HG02571 (cell line): ENCODE measurements at regions not wholly inside any gene's neighbourhood (a gene's known extent, or its start where the extent isn't known, plus 50 kb on each side); places are given as distances from the start of the nearest gene placed in this dataset.

Experiments used
- ATAC-seq: cut with Tn5 transposase; IDR thresholded peaks from one replicate; pipeline ENCODE4 v1.9.1; 2021; ENCODE audit warnings: mild to moderate bottlenecking, moderate library complexity; ENCODE audit not compliant: unreplicated experiment

- ATAC-seq, result no peak
These were observed 412.2 kb upstream of the TSHZ3 start for GRCh38 chr19:31761281-31761913.

- no peak for ATAC-seq
These were observed 421.0 kb upstream of the TSHZ3 start for GRCh38 chr19:31770223-31770622.

DNA sequence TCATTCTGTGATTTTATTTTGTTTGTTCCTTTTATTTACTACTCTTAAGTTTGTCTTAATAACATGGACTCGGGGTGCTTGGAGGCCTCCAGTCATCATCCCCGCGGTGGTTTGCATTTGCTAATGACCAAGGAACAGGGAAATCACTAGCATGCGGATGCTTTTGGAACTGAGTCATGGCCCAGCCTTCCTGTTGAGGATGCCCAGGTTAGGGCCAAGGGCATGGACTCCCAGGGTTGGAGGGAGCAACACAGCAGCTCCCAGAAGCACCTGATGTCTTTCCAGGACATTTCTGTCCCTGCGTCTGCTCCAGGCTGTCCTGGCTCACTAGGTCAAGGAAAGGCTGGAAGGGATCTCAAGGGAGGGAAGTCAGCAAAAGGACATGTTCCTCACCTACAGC is 423.7 kb upstream of the TSHZ3 start:
- no peak for ATAC-seq

- ATAC-seq, result no peak
These were observed 432.3 kb upstream of the TSHZ3 start for GRCh38 chr19:31781542-31781941.

DNA sequence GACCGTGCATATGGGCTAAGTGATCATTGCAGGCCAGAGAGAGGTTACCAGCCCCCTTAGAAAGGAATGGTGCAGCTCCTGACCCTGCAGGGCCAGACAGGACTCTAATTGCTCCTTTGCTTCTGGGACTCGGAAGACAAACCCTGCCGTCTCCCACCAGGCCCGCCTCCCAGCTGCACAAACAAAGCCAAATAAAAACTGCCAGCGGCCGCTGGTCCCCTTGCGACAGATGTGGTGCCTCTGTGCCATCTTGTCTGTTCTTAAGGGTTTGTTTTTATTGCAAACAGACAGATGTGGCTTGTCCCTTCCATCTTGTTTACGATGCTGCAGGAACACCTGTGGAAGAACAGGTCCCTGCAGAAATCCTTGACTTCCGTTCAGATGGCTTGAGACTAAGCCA is 434.4 kb upstream of the TSHZ3 start:
- no peak for ATAC-seq

- no peak for ATAC-seq
These were observed 435.4 kb upstream of the TSHZ3 start for GRCh38 chr19:31784671-31785101.

DNA sequence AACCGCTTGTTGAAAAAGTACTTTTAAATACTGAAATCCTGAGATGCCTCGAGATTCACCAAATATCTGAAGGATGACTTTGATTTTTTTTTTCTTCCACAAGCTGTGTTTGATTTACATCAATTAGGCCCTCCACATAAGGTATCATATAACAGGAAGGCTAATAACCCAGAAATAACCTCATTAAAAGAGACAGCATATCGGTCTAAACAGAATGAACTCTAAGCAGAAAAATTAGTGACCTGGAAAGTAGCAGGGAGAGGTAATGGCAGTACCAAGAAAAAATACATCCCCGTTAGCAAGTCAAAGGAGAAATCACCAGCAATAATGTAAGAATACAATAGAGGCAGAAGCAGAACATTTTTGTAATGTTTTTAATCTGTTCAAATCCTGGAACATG is 452.4 kb upstream of the TSHZ3 start:
- ATAC-seq, result no peak

GRCh38 chr19:31803835-31804446 is 454.7 kb upstream of the TSHZ3 start:
- ATAC-seq, result no peak

- ATAC-seq, result no peak
These were observed 455.4 kb upstream of the TSHZ3 start for GRCh38 chr19:31804668-31805067.

- no peak for ATAC-seq
These were observed 461.4 kb upstream of the TSHZ3 start for GRCh38 chr19:31810536-31811109.

- no peak for ATAC-seq
These were observed 468.9 kb upstream of the TSHZ3 start for GRCh38 chr19:31817971-31818797.

GRCh38 chr19:31818798-31819105 is 469.5 kb upstream of the TSHZ3 start:
- no peak for ATAC-seq

- ATAC-seq, result no peak
These were observed 470.6 kb upstream of the TSHZ3 start for GRCh38 chr19:31819837-31820236.

DNA sequence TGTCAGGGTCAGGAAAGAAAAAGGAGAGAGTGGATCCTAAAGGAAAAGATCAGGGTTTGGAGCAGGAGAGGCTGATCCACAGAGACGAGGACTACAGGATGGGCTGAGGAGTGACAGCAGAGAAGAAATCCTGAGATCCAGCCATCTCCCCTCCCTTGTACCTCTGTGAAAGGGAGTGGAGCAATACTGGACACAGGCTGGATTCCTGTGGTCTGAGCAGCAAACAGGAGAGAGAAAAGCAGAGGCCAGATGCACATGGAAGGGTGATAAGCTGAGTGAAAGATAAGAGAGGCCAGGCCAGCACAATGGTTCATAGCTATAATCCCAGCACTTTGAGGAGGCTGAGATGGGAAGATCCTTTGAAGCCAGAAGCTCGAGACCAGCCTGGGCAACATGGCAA is 472.1 kb upstream of the TSHZ3 start:
- ATAC-seq, result no peak

GRCh38 chr19:31825134-31826094 is 476.2 kb upstream of the TSHZ3 start:
- ATAC-seq, result no peak

DNA sequence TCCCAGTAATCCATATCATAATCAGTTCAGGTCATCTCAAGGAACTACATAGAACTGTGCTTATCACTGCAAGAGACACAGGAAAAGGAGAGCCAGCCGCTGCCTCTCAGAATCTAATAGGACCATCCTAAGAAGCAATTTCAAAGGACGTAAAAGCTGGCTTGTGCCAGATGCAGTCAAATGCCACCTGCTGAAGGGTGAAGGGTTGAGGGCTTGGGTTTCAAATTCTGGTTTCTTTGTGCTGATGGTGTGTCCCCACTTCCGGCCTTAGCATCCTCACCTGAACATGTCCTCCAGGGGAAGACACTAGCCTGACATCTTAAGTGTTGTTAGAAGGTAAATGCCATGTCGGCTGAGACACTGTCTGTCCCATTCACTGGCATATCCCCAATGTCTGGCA is 477.1 kb upstream of the TSHZ3 start:
- ATAC-seq, result no peak

DNA sequence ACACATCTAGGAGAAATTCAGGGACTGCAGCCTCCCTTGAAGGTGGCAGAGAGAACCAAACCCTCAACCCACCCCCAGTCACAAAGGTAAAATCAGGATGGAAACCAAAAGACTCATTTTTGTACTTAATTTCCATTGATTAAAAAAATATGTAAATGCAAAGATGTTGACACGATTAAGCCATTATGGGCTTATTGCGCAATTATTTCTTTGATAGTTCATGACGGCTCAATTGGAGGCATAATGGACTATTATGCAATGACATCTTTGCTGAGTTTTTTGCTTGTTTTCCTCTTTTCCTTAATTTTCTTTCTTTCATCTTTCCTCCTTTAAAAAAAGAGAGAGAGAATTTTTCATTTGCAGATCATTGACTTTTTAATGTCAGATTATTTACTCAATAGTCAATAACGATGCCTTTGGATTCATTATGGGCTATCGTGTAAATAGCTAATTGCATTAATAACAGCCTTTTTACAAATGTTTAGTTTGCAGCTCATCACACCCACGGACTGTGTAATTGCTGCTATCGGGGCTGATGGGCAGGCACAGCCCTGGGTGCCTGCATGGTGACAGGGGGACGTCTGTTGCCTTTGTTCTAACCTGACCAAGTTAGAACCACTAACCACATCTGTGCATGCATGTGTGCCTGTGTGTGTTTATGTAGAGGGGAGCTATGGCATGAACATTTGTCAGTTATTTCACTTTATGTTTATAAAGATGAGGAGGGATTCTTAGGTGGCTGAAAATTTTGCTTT is 482.4 kb upstream of the TSHZ3 start:
- ATAC-seq, result no peak

GRCh38 chr19:31832176-31832548 is 482.9 kb upstream of the TSHZ3 start:
- no peak for ATAC-seq

GRCh38 chr19:31834070-31834469 is 484.8 kb upstream of the TSHZ3 start:
- ATAC-seq, result no peak

GRCh38 chr19:31838163-31838815 is 489.1 kb upstream of the TSHZ3 start:
- no peak for ATAC-seq
